Nephron progenitor cell (in vitro differentiated cells): ENCODE measurements at regions not wholly inside any gene's neighbourhood (a gene's known extent, or its start where the extent isn't known, plus 50 kb on each side); places are given as distances from the start of the nearest gene placed in this dataset.

Source experiments
- DNase-seq: peaks from one replicate; pipeline ENCODE4 v3.0.0; 2021
- H3K27ac Mint-ChIP-seq: 2 replicates; pipeline ENCODE4 v1.8.0; 2021; ENCODE audit warnings: mild to moderate bottlenecking, moderate library complexity, mixed read lengths
- H3K27me3 Mint-ChIP-seq: 2 replicates; pipeline ENCODE4 v1.8.0; 2021; ENCODE audit warnings: mild to moderate bottlenecking, low read depth, mixed read lengths; ENCODE audit not compliant: poor library complexity
- H3K36me3 Mint-ChIP-seq: 2 replicates; pipeline ENCODE4 v1.8.0; 2021; ENCODE audit warnings: low read depth, mixed read lengths
- H3K4me1 Mint-ChIP-seq: 2 replicates; pipeline ENCODE4 v1.8.0; 2021; ENCODE audit warnings: mixed read lengths
- H3K4me3 Mint-ChIP-seq: 2 replicates; pipeline ENCODE4 v1.8.0; 2021; ENCODE audit warnings: mild to moderate bottlenecking, moderate library complexity, mixed read lengths
- H3K9me3 Mint-ChIP-seq: 2 replicates; pipeline ENCODE4 v1.8.0; 2021; ENCODE audit warnings: mild to moderate bottlenecking, moderate library complexity, mixed read lengths
- TF ChIP-seq, protein P1 (sequence below): fragments of 200-600 bp; sonication (generic); IDR thresholded peaks from 2 replicates; pipeline ENCODE4 v1.5.0; 2021; ENCODE audit warnings: antibody characterized with exemption

DNA sequence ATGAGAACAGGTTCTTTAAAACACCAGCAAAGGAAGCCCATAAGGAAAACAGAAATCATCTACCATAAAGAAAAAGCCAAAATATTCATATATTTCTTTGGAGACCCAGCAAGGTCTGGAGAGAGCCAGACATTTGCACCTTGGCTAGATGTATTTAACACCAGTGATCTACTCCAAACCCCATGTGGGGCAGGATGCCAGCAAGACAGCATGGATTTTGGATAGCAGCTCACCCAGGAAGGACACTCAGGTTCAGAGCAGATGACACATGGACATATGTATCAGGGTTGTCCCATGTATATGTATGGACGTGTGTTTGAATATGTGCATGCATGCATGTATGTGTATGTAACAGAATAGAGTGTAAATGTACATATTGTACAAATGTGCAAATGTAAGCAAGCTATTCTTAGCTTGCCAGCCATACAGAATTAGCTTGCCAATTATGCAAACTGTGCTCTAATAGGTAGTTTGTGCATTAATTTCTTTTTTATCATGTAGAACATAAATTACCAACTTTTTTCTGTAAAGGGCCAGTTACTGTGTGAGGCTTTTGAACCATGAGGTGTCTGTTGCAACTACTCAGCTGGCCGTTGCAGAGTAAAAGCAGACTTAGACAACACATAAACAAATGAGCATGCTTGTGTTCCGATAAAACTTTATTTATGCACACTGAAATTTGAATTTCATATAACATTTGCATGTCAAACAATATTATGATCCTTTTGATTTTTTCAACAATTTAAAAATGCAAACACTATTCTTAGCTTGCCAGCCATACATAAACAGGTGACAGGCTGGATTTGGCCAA is 73.5 kb upstream of the KAZN start:
- Mint-ChIP-seq H3K9me3 (no peaks in the 10 kb centered on the region), H3K36me3 (no peaks in the 10 kb centered on the region), H3K27me3 (peaks cover 9% of the 10 kb centered on the region), H3K4me3 (no peak overlapping the region), H3K4me1 (peaks cover 44% of the 10 kb centered on the region), H3K27ac (no peak overlapping the region)
- no peak for DNase-seq
- TF ChIP-seq, protein P1, sequence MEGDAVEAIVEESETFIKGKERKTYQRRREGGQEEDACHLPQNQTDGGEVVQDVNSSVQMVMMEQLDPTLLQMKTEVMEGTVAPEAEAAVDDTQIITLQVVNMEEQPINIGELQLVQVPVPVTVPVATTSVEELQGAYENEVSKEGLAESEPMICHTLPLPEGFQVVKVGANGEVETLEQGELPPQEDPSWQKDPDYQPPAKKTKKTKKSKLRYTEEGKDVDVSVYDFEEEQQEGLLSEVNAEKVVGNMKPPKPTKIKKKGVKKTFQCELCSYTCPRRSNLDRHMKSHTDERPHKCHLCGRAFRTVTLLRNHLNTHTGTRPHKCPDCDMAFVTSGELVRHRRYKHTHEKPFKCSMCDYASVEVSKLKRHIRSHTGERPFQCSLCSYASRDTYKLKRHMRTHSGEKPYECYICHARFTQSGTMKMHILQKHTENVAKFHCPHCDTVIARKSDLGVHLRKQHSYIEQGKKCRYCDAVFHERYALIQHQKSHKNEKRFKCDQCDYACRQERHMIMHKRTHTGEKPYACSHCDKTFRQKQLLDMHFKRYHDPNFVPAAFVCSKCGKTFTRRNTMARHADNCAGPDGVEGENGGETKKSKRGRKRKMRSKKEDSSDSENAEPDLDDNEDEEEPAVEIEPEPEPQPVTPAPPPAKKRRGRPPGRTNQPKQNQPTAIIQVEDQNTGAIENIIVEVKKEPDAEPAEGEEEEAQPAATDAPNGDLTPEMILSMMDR: no peak

DNA sequence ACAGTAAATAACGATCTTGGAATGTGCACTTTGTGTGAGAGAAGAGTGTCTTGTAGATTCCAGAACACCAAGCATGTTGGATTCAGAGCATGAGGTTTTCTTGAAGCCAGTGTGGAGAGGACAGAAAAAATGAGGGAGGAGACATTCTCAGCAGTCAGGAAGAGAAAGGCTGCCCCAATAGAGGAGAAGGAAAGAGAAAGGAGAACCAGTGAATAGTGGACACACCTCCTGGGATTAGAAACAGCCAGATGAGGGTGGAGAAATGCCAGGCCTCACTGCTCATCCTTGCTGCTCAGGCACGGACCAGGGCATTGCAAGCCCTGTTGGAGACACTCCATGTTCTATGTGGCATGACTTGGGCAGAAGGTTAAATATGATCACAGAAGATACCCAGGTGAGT is 69.0 kb upstream of the KAZN start:
- DNase-seq: no peak
- Mint-ChIP-seq H3K27ac (no peak overlapping the region), H3K4me3 (no peak overlapping the region), H3K4me1 (peaks cover 30% of the 10 kb centered on the region), H3K27me3 (peaks cover 6% of the 10 kb centered on the region), H3K9me3 (no peaks in the 10 kb centered on the region), H3K36me3 (no peaks in the 10 kb centered on the region)
- TF ChIP-seq, protein P1: no peak

GRCh38 chr1:14531519-14531918 is 67.0 kb upstream of the KAZN start:
- TF ChIP-seq, protein P1: no peak
- H3K27ac Mint-ChIP-seq: no peak overlapping the region
- H3K4me1 Mint-ChIP-seq: peaks cover 42% of the 10 kb centered on the region
- H3K36me3 Mint-ChIP-seq: no peaks in the 10 kb centered on the region
- no peak overlapping the region for H3K4me3 Mint-ChIP-seq
- peaks cover 5% of the 10 kb centered on the region for H3K9me3 Mint-ChIP-seq
- DNase-seq: no peak
- peaks cover 6% of the 10 kb centered on the region for H3K27me3 Mint-ChIP-seq

GRCh38 chr1:14535619-14536355 is 62.7 kb upstream of the KAZN start:
- TF ChIP-seq, protein P1: no peak
- no peak overlapping the region for H3K4me3 Mint-ChIP-seq
- H3K36me3 Mint-ChIP-seq: no peaks in the 10 kb centered on the region
- peaks cover 50% of the 10 kb centered on the region for H3K4me1 Mint-ChIP-seq
- no peak for DNase-seq
- peak overlapping the region; percentile 52 for H3K27ac Mint-ChIP-seq
- H3K9me3 Mint-ChIP-seq: peaks cover 34% of the 10 kb centered on the region
- peaks cover 6% of the 10 kb centered on the region for H3K27me3 Mint-ChIP-seq

GRCh38 chr1:14538335-14538734 is 60.1 kb upstream of the KAZN start:
- Mint-ChIP-seq H3K27ac (no peak overlapping the region), H3K9me3 (peaks cover 34% of the 10 kb centered on the region), H3K4me1 (peaks cover 70% of the 10 kb centered on the region), H3K4me3 (no peak overlapping the region), H3K27me3 (peaks cover 3% of the 10 kb centered on the region), H3K36me3 (no peaks in the 10 kb centered on the region)
- TF ChIP-seq, protein P1: no peak
- no peak for DNase-seq
